ENCODE measurements at regions not wholly inside any gene's neighbourhood (a gene's known extent, or its start where the extent isn't known, plus 50 kb on each side); places are given as distances from the start of the nearest gene placed in this dataset.
"Not testable (repeated sequence)": the region's sequence is repeated elsewhere in the genome, so short reads cannot be mapped to it uniquely, and the experiment has no call there.

DNA sequence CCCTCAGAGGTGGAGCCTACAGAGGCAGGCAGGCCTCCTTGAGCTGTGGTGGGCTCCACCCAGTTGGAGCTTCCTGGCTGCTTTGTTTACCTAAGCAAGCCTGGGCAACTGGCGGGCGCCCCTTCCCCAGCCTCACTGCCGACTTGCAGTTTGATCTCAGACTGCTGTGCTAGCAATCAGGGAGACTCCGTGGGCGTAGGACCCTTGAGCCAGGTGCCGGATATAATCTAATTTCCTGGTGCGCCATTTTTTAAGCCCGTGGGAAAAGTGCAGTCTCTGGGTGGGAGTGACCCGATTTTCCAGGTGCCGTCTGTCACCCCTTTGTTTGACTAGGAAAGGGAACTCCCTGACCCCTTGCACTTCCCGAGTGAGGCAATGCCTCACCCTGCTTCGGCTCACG, 769.1 kb upstream of the SEMA6A start:
- DNase-seq = not testable (repeated sequence)

GRCh38 chr5:117337064-117337749, 762.6 kb upstream of the SEMA6A start:
- DNase-seq = no peak

DNA sequence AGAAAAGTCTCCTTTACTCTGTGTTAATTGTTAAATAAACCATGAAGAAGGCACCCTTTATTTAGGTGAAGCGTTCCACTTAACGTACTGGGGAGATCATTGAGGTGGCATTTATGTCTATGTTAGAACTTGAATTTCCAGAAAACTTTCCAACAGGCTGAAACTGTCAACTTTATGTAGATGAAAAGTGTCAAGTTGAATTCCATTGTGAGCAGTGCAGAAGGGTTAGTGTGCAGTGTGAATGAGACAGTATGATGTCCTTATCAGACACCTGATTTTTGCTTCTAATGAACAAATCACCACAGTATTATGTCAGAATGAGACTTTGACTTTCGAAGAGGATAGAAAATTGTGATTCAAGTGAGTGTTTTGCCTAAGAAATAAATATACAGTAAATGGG, 761.6 kb upstream of the SEMA6A start:
- DNase-seq = no peak

- DNase-seq = no peak
Observed at GRCh38 chr5:117333011-117333410, 758.4 kb upstream of the SEMA6A start.

DNA sequence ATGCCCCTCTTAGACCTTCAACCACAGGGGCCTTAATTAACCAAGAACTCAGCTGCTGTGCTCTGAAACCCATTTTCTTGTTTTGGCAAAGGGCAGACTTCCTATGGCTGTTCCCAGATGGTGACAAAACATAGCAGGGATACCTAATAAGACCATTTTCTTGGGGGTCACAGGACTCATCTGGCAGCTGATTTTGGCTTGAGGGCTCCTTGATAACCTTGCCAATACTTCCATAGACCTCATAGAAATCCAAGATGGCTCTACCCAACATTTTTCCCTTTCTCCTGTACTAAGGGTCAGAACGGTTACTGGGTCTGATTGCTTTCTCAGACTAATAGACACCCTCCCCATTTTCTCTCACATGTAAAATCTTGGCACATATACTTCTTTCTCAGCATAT, 757.7 kb upstream of the SEMA6A start:
- DNase-seq = no peak

DNA sequence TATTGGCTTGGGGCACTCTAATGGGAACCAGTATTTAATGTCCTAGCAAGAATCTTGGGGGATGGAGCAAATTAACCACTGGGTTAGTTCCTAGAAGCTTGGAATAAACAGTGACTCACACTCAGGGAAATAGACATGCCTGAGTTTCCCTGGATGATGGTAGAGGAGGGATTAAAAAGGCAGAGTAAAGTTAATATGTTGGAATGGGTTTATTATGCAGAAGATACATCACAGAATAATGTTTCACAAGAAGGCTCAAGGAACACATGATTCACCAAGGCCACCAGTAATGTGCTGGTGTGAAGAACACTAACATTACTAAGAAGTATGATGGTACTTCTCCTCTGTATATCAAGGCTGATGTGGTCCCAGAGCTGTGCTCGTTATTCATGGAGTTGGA, 752.9 kb upstream of the SEMA6A start:
- DNase-seq = no peak

DNA sequence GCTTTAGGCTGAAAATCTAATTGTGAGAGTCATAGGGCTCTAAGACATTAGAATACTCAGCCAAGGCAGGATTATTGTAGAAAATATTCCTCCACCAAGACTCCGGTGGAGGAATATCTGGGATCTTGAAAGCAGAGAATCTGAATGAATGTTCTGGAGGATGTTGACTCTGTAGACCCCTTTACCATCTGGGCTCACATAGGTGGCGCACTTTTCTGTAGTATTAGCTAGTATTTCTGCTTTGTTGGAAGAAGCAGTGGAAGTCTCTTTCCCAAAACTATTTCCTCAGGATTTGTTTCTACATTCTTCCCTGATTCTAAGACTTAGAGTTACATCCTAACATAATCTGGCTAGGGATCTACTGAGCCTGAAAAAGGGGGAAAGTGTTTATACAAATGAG, 752.4 kb upstream of the SEMA6A start:
- no peak for DNase-seq

DNA sequence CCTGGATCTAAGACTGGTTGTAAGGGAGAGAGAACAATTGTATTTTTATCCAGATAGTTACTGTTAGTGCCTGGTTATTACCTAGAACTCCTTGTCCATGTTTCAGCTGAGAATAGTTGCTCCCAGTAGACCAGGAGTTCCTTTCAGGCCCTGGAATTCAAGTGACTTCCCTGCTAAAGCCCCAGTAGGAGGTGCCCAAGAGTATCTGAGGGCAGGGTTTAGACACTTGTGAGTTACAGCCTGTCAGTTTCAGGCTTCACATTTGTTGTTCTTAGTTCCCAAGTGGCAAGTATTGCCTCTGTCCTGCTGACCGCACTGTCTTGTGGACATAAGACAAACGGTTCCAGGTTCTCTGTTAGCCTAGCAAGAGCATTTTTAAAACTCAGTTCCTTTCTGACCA, 743.9 kb upstream of the SEMA6A start:
- DNase-seq = no peak

- DNase-seq = no peak
Observed at GRCh38 chr5:117315170-117315569, 740.5 kb upstream of the SEMA6A start.

DNA sequence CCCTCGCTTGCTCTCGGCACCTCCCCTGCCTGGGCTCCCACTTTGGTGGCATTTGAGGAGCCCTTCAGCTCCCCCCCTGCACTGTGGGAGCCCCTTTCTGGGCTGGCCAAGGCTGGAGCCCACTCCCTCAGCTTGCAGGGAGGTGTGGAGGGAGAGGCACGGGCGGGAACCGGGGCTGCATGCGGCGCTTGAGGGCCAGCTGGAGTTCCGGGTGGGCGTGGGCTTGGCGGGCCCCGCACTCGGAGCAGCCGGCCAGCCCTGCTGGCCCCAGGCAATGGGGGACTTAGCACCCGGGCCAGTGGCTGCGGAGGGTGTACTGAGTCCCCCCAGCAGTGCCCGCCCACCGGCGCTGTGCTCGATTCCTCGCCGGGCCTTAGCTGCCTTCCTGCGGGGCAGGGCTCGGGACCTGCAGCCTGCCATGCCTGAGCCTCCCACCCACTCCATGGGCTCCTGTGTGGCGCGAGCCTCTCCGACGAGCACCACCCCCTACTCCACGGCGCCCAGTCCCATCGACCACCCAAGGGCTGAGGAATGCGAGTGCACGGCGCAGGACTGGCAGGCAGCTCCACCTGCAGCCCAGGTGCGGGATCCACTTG, 730.0 kb upstream of the SEMA6A start:
- DNase-seq = not testable (repeated sequence)

DNA sequence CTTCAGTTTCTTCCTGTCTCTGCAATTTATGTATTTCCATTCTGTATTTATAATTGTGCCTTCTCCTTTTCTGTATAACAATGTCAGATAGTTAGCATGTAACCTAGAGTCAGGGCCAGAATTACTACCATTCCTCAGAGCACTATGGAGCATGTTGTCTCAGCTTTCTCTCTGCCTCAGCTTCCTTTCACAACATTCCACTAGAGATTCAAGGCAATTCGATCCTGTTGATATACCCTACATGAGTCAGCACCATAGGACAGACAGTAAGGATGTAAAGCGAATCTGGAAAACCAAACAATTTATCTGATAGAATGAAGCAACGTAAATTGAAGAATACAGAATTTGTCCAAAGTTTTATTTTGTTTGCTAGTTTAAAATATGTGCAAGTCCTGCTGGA, 728.3 kb upstream of the SEMA6A start:
- no peak for DNase-seq

- DNase-seq = no peak
Observed at GRCh38 chr5:117302473-117302872, 727.9 kb upstream of the SEMA6A start.

GRCh38 chr5:117299936-117300328, 725.3 kb upstream of the SEMA6A start:
- no peak for DNase-seq

DNA sequence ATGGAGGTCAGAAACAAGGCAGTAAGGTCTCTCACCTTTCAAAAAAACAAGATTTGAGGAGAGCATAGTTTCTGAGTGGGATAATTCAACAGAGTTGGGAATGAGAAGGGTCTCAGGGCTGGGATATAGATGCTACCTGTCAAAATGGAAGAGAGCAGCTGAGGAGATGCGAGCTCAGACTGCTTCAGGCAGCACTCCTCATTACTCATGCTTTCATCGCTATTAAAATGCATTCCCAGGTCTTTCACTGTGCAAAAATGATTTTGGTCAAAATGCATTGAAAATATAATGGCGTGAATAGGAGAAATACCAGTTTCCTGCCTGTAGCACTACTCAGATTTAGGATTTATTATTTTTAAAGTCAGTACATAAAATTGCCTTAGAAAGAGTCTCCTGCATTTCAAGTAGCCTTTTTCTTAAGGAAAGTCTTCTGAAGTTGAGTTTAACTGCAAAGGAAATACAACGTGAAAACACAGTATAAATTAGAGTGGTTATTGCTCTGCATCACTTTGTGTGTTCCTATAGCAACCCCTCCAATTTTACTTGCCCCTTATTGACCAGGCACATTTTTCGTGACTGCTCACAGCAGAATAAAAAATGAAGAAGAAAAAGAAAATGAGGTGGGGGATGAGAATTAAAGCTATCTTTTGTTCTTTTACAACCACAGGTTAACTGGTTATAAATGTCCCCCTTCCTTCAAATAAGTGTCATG, 724.8 kb upstream of the SEMA6A start:
- no peak for DNase-seq

DNA sequence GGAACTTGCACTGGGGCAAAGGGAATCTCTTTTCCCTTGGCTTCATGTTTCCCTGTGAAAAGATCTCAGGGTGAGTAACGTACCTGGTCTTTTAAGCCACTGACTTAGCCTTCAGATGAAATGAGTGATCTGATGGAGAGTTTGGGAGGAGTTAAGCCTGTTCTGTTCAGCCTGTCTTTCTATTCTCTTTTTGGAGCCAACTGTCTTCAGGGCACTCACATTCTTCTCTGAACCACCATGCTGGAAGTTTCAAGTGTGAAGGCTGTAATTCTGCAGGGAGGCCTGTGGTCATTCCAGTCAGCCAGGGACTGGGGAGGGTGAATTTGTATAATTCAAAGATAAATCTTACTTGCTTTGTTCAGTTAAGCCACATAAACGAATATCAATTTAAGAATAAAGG, 722.2 kb upstream of the SEMA6A start:
- DNase-seq = no peak

DNA sequence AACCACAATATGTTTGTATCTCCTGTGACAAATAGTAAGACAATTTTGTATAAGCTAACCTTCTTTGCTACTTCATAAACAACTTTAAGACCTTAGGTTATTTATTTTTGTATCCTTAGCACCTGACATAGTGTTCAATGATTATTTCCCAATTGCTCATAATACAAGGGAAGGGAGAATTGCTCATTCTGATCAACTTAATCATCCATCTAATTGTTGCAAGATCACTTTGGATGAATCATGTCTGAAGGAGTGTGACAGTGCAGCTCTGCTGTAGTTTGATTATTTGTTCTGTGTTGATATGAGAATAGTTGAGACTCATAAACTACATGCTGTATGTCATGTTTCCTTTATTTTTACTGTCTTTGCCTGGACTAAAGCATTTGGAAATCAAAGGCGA, 721.3 kb upstream of the SEMA6A start:
- no peak for DNase-seq

DNA sequence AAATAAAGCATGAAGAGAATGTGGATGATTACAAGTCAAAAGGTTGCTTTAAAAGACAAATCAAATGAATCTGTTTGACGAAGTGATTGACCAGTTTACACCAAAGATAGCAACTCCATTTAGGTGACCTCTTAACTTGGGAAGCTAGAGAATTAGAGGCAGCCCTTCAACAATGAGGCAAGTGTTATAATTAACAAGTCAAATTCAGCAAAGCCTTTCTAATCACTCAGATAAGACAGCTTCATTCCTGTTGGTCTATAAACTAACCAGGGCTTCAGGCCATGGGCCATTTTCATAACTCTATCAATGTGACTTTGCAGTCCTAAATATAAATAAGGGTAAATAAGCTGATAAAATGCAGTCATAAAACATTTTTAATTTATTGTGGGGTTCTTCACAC, 712.2 kb upstream of the SEMA6A start:
- no peak for DNase-seq

DNA sequence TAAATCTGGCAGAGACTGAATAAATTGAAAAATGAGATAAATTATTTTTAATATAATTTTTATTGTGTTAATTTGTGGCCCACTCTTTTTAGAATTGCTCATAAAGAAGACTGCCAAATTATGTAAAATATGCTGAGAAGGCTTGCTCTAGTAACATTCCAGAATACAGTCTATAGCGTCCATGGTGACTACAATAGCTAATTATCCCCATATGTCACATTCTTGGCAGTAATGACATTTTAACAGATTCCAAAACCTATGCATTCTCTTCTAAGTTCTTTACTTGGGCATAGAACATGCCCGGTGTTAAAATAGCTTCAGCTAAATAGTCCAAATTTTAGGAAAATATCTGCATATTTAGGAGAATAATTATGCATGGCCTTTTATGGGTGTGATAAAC, 697.0 kb upstream of the SEMA6A start:
- no peak for DNase-seq

- DNase-seq = no peak
Observed at GRCh38 chr5:117266280-117266679, 691.7 kb upstream of the SEMA6A start.

GRCh38 chr5:117263231-117263630, 688.6 kb upstream of the SEMA6A start:
- no peak for DNase-seq

- no peak for DNase-seq
Observed at GRCh38 chr5:117262572-117263131, 688.0 kb upstream of the SEMA6A start.

DNA sequence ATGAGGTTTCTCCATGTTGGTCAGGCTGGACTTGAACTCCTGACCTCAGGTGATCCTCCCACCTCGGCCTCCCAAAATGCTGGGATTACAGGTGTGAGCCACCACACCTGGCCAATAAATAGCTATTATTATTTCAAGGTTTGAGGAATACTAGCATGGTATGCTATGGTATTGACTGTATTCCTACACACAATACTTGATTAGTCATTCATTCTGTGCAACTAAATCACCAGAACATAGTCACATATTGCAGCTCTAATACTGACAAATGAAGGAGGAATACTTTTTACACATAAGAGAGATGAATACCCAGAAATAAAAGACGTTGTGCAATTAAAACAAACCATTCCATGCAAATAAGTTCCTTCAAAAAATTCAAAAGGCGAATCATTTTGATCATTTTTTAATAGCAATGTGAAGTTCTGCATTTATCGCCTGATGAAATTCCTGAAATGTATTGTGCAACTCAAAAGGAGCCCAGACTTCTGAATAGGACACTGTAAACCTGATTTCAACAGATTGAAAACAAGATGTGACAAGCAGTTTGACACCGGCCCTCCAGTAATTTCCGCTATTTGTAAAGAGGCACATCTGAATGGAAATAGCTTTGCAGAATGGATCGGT, 687.4 kb upstream of the SEMA6A start:
- no peak for DNase-seq

GRCh38 chr5:117255211-117256027, 680.8 kb upstream of the SEMA6A start:
- no peak for DNase-seq
